Psoas muscle (tissue), 7 donors: ENCODE measurements at regions not wholly inside any gene's neighbourhood (a gene's known extent, or its start where the extent isn't known, plus 50 kb on each side); places are given as distances from the start of the nearest gene placed in this dataset.
A peak's percentile ranks its signal among the peaks of the same experiment; 100 is the strongest.
"Not testable (repeated sequence)": the region's sequence is repeated elsewhere in the genome, so short reads cannot be mapped to it uniquely, and the experiment has no call there.

Experiments used
- ATAC-seq, 4 donors: fragments of 200-7000 bp; cut with Tn5 transposase; one replicate each; pipeline ENCODE4 v1.9.1; 2020; ENCODE audit warnings: moderate library complexity in 3 of 4, mild to moderate bottlenecking in 2 of 4
- DNase-seq, 2 donors: peaks; one replicate each; pipeline ENCODE4 v3.0.0-alpha.2; 2020
- H3K27ac ChIP-seq: fragments of 200-600 bp; one replicate; pipeline ENCODE4 v1.8.0; 2022
- H3K27me3 ChIP-seq, 3 donors: fragments of 200-600 bp in 1 of 3; one replicate each; pipeline versions ENCODE4 v1.6.1 to v1.8.0; 2013 to 2022; ENCODE audit warnings: low read length in 2 of 3, mild to moderate bottlenecking in 2 of 3, moderate library complexity in 1 of 3; ENCODE audit not compliant: insufficient read depth in 3 of 3
- H3K36me3 ChIP-seq, 2 donors: fragments of 200-600 bp in 1 of 2; one replicate each; pipeline versions ENCODE4 v1.6.1 to v1.8.0; 2013 to 2022; ENCODE audit warnings: low read depth in 1 of 2, mild to moderate bottlenecking in 1 of 2, moderate library complexity in 1 of 2; ENCODE audit not compliant: insufficient read depth in 1 of 2
- H3K4me1 ChIP-seq: fragments of 200-600 bp; one replicate; pipeline ENCODE4 v1.8.0; 2022
- H3K4me3 ChIP-seq: fragments of 200-600 bp; one replicate; pipeline ENCODE4 v1.8.0; 2022; ENCODE audit warnings: mild to moderate bottlenecking
- H3K9me3 ChIP-seq: fragments of 200-600 bp; one replicate; pipeline ENCODE4 v1.8.0; 2022
- WGBS, 3 donors: extraction: QIAGEN DNeasy Blood & Tissue Kit; methylation state at CpG; one replicate each; pipeline versions ENCODE4 v1.1.6 to v1.1.7; 2013; 5-methylcytosine and 5-hydroxymethylcytosine counted together
- intact Hi-C, 2 donors: fragments of 100-400 bp; cut with DNase I; formaldehyde crosslinking; loops; one replicate each; pipeline versions ENCODE4 v1.11.0 to v1.14.2; 2022
- donor health status: healthy with polysubstance abuse.
- donor health status: DM: no; HTN: no; CAD: no; lungs with moderate emphysema.
- donor health status: Bipolar disorder and iron deficiency.
- donor health status: healthy.
- donor health status: DM: yes; HTN: yes; CAD: no.
- donor health status: DM: no; HTN: no; CAD: no.
- donor health status: DM: yes; HTN: yes; CAD: no.

- H3K27ac ChIP-seq, H3K4me1 ChIP-seq, H3K4me3 ChIP-seq, intact Hi-C loops, H3K36me3 ChIP-seq, H3K27me3 ChIP-seq, DNase-seq, H3K9me3 ChIP-seq: not testable (repeated sequence)
- WGBS, 3 donors: no CpG with 5 or more reads among the region's 33 CpGs
- ATAC-seq: peak; percentile 65 to 83 (median 78)
These were observed 5507.7 kb upstream of the TPTE start for GRCh38 chr21:5013455-5014304.

- ATAC-seq, intact Hi-C loops, H3K36me3 ChIP-seq, H3K27ac ChIP-seq, H3K27me3 ChIP-seq, DNase-seq, H3K4me1 ChIP-seq, H3K9me3 ChIP-seq, H3K4me3 ChIP-seq: not testable (repeated sequence)
- no CpG with 5 or more reads among the region's 17 CpGs for WGBS, 3 donors
These were observed 5506.2 kb upstream of the TPTE start for GRCh38 chr21:5015187-5015586.

- H3K36me3 ChIP-seq, H3K4me1 ChIP-seq, H3K27me3 ChIP-seq, DNase-seq, H3K4me3 ChIP-seq, H3K27ac ChIP-seq, intact Hi-C loops, H3K9me3 ChIP-seq: not testable (repeated sequence)
- peak; percentile 85 to 90 (median 87) for ATAC-seq
- WGBS, 3 donors: no CpG with 5 or more reads among the region's 15 CpGs
These were observed 5502.3 kb upstream of the TPTE start for GRCh38 chr21:5019120-5019519.

GRCh38 chr21:5021815-5022214 is 5499.6 kb upstream of the TPTE start:
- H3K27ac ChIP-seq, DNase-seq, intact Hi-C loops, H3K4me1 ChIP-seq, H3K36me3 ChIP-seq, H3K27me3 ChIP-seq, H3K4me3 ChIP-seq, H3K9me3 ChIP-seq: not testable (repeated sequence)
- WGBS, 3 donors: no CpG with 5 or more reads among the region's 27 CpGs
- ATAC-seq: peak in 3 of 4 donors; percentile 6 to 29 (median 13)

- H3K36me3 ChIP-seq, H3K9me3 ChIP-seq, H3K27ac ChIP-seq, H3K4me3 ChIP-seq, H3K27me3 ChIP-seq, H3K4me1 ChIP-seq, intact Hi-C loops, DNase-seq: not testable (repeated sequence)
- WGBS, 3 donors: no CpG with 5 or more reads among the region's 52 CpGs
- ATAC-seq: peak; percentile 58 to 76 (median 64)
These were observed 5499.1 kb upstream of the TPTE start for GRCh38 chr21:5022254-5022653.

- H3K36me3 ChIP-seq, DNase-seq, intact Hi-C loops, H3K4me1 ChIP-seq, H3K4me3 ChIP-seq, H3K9me3 ChIP-seq, ATAC-seq, H3K27ac ChIP-seq, H3K27me3 ChIP-seq: not testable (repeated sequence)
- no CpG with 5 or more reads among the region's 45 CpGs for WGBS, 3 donors
These were observed 5498.6 kb upstream of the TPTE start for GRCh38 chr21:5022748-5023147.

- DNase-seq, H3K9me3 ChIP-seq, H3K27ac ChIP-seq, H3K27me3 ChIP-seq, H3K36me3 ChIP-seq, intact Hi-C loops, H3K4me3 ChIP-seq, H3K4me1 ChIP-seq: not testable (repeated sequence)
- peak in 3 of 4 donors; percentile 50 to 64 (median 54) for ATAC-seq
- WGBS, 3 donors: no CpG with 5 or more reads among the region's 14 CpGs
These were observed 5486.2 kb upstream of the TPTE start for GRCh38 chr21:5035147-5035546.

- 59% methylated on average over 5 of the region's 9 CpGs; no CpG with 5 or more reads in 2 of the 3 donors for WGBS, 3 donors
- H3K27ac ChIP-seq, intact Hi-C loops, H3K9me3 ChIP-seq, H3K36me3 ChIP-seq, H3K4me1 ChIP-seq, H3K4me3 ChIP-seq, DNase-seq, H3K27me3 ChIP-seq: not testable (repeated sequence)
- peak in 3 of 4 donors; percentile 65 to 79 (median 70) for ATAC-seq
These were observed 5485.8 kb upstream of the TPTE start for GRCh38 chr21:5035587-5035986.

- H3K4me3 ChIP-seq, ATAC-seq, intact Hi-C loops, H3K27ac ChIP-seq, DNase-seq, H3K4me1 ChIP-seq, H3K9me3 ChIP-seq, H3K27me3 ChIP-seq, H3K36me3 ChIP-seq: not testable (repeated sequence)
- WGBS, 3 donors: 83 to 92% (median 86%) methylated on average over 4 to 8 of the region's 15 CpGs
These were observed 5483.6 kb upstream of the TPTE start for GRCh38 chr21:5037606-5038331.

GRCh38 chr21:5039926-5040325 is 5481.5 kb upstream of the TPTE start:
- H3K27ac ChIP-seq, H3K27me3 ChIP-seq, H3K4me1 ChIP-seq, H3K4me3 ChIP-seq, intact Hi-C loops, H3K9me3 ChIP-seq, DNase-seq, H3K36me3 ChIP-seq: not testable (repeated sequence)
- peak; percentile 41 to 67 (median 54) for ATAC-seq
- no CpG with 5 or more reads among the region's 5 CpGs for WGBS, 3 donors

- H3K36me3 ChIP-seq, H3K4me1 ChIP-seq, intact Hi-C loops, H3K27ac ChIP-seq, H3K9me3 ChIP-seq, DNase-seq, H3K27me3 ChIP-seq, ATAC-seq, H3K4me3 ChIP-seq: not testable (repeated sequence)
- no CpG with 5 or more reads among the region's 17 CpGs for WGBS, 3 donors
These were observed 5478.8 kb upstream of the TPTE start for GRCh38 chr21:5042583-5042982.
